H1 (cell line): ENCODE measurements at regions not wholly inside any gene's neighbourhood (a gene's known extent, or its start where the extent isn't known, plus 50 kb on each side); places are given as distances from the start of the nearest gene placed in this dataset.
A peak's percentile ranks its signal among the peaks of the same experiment; 100 is the strongest.

Experiments used
- CTCF ChIA-PET: fragments of 300-600 bp; sonication (Branson Sonifier 250); formaldehyde crosslinking; loops from one replicate; lab custom pipeline; 2021; ENCODE audit not compliant: partially characterized antibody; lab: Charles Lee
- POLR2A ChIA-PET: fragments of 300-600 bp; sonication (Branson Sonifier 250); formaldehyde crosslinking; loops from one replicate; lab custom pipeline; 2021; ENCODE audit warnings: inconsistent platforms; ENCODE audit not compliant: partially characterized antibody; lab: Charles Lee
- DNase-seq, 2 experiments: peaks; one replicate each; pipeline versions ENCODE4 v3.0.0 to v3.0.0-alpha.2; 2010 to 2022; ENCODE audit warnings: low spot score in 2 of 2, low read depth in 1 of 2, mixed read lengths in 1 of 2
- FAIRE-seq: peaks from 2 replicates; lab custom pipeline; 2011; peaks lifted over from hg19 to GRCh38; lab: Jason Lieb, UNC
- H2AFZ ChIP-seq: 2 replicates; pipeline ENCODE4 v1.8.1; 2012; ENCODE audit warnings: low read length, inconsistent platforms
- H2AK5ac ChIP-seq: 2 replicates; pipeline ENCODE4 v1.6.1; 2013; ENCODE audit warnings: low read depth, low read length
- H2BK120ac ChIP-seq: replicated peaks from 2 replicates; pipeline ENCODE3; 2013; ENCODE audit warnings: low read depth, low read length, inconsistent platforms
- H2BK12ac ChIP-seq: 2 replicates; pipeline ENCODE4 v1.6.1; 2013; ENCODE audit warnings: low read depth, low read length
- H2BK15ac ChIP-seq: 2 replicates; pipeline ENCODE4 v1.6.1; 2013; ENCODE audit warnings: low read length
- H2BK20ac ChIP-seq: 2 replicates; pipeline ENCODE4 v1.6.1; 2013; ENCODE audit warnings: low read length
- H2BK5ac ChIP-seq: 2 replicates; pipeline ENCODE4 v1.6.1; 2013; ENCODE audit warnings: low read depth, low read length
- H3K14ac ChIP-seq: 2 replicates; pipeline ENCODE4 v1.6.1; 2013; ENCODE audit warnings: inconsistent platforms; ENCODE audit not compliant: insufficient read length
- H3K18ac ChIP-seq: 2 replicates; pipeline ENCODE4 v1.6.1; 2013; ENCODE audit warnings: low read length; ENCODE audit errors: extremely low read depth
- H3K23ac ChIP-seq: 2 replicates; pipeline ENCODE4 v1.6.1; 2013; ENCODE audit warnings: inconsistent platforms; ENCODE audit not compliant: insufficient read length
- H3K23me2 ChIP-seq: 2 replicates; pipeline ENCODE4 v1.6.1; 2013; ENCODE audit warnings: low read depth, low read length
- H3K27ac ChIP-seq: 2 replicates; pipeline ENCODE4 v1.6.1; 2011; ENCODE audit warnings: low read depth, low read length, inconsistent platforms
- H3K27me3 ChIP-seq, 4 experiments: replicated peaks in 1 of 4; 1 replicate in 1 of 4; 2 replicates in 3 of 4; pipeline versions ENCODE4 v1.6.1 to v1.8.1; 2011 to 2013; ENCODE audit warnings: low read length in 3 of 4, mild to moderate bottlenecking in 3 of 4, inconsistent platforms in 2 of 4, mixed read lengths in 2 of 4, moderate library complexity in 1 of 4; ENCODE audit not compliant: control insufficient read depth in 3 of 4, insufficient read depth in 3 of 4; ENCODE audit errors: extremely low read depth in 1 of 4
- H3K36me3 ChIP-seq, 4 experiments: 2 replicates each; pipeline versions ENCODE4 v1.6.1 to v1.8.1; 2011 to 2013; ENCODE audit warnings: mild to moderate bottlenecking in 4 of 4, low read length in 3 of 4, moderate library complexity in 2 of 4, control low read depth in 1 of 4, inconsistent platforms in 1 of 4; ENCODE audit not compliant: insufficient read depth in 4 of 4, control insufficient read depth in 2 of 4
- H3K4ac ChIP-seq: replicated peaks from 2 replicates; pipeline ENCODE3; 2013; ENCODE audit warnings: low read length, low read depth, mixed read lengths, inconsistent platforms; ENCODE audit not compliant: insufficient read length
- H3K4me1 ChIP-seq, 4 experiments: replicated peaks in 1 of 4; 1 replicate in 1 of 4; 2 replicates in 3 of 4; pipeline versions ENCODE4 v1.6.1 to v1.8.1; 2011 to 2013; ENCODE audit warnings: low read length in 3 of 4, inconsistent platforms in 2 of 4, mixed read lengths in 1 of 4; ENCODE audit not compliant: insufficient read depth in 4 of 4, control insufficient read depth in 3 of 4
- H3K4me2 ChIP-seq, 2 experiments: 2 replicates each; pipeline versions ENCODE4 v1.6.1 to v1.8.1; 2011 to 2013; ENCODE audit warnings: low read depth in 2 of 2, low read length in 2 of 2, control low read depth in 1 of 2, inconsistent platforms in 1 of 2, mild to moderate bottlenecking in 1 of 2; ENCODE audit not compliant: insufficient read depth in 1 of 2
- H3K4me3 ChIP-seq, 4 experiments: fragments of 200-600, 300-600 bp in 1 of 4; sonication (generic), shearing (Covaris generic), sonication (Bioruptor Twin) in 1 of 4; 2 replicates each; pipeline versions ENCODE4 v1.5.1 to v1.8.1; 2011 to 2016; ENCODE audit warnings: low read length in 4 of 4, low read depth in 3 of 4, control low read depth in 2 of 4, inconsistent platforms in 2 of 4, mild to moderate bottlenecking in 2 of 4, mixed read lengths in 1 of 4, moderate library complexity in 1 of 4; ENCODE audit not compliant: insufficient read depth in 2 of 4; ENCODE audit errors: extremely low read depth in 1 of 4
- H3K56ac ChIP-seq: replicated peaks from 2 replicates; pipeline ENCODE3; 2013; ENCODE audit warnings: low read depth, mild to moderate bottlenecking, mixed read lengths, low read length, inconsistent platforms; ENCODE audit not compliant: insufficient read length
- H3K79me1 ChIP-seq: 2 replicates; pipeline ENCODE4 v1.6.1; 2013; ENCODE audit warnings: low read depth, low read length, control low read depth
- H3K79me2 ChIP-seq, 2 experiments: 2 replicates each; pipeline versions ENCODE4 v1.6.1 to v1.8.1; 2012 to 2013; ENCODE audit warnings: low read length in 2 of 2, mild to moderate bottlenecking in 2 of 2, inconsistent platforms in 1 of 2; ENCODE audit not compliant: insufficient read depth in 2 of 2, control insufficient read depth in 1 of 2
- H3K9ac ChIP-seq, 4 experiments: replicated peaks in 1 of 4; 1 replicate in 1 of 4; 2 replicates in 3 of 4; pipeline versions ENCODE4 v1.6.1 to v1.8.1; 2011 to 2013; ENCODE audit warnings: low read depth in 3 of 4, low read length in 3 of 4, control low read depth in 2 of 4, mild to moderate bottlenecking in 2 of 4, moderate library complexity in 2 of 4, inconsistent platforms in 1 of 4; ENCODE audit errors: extremely low read depth in 1 of 4
- H3K9me3 ChIP-seq, 2 experiments: 2 replicates each; pipeline versions ENCODE4 v1.6.1 to v1.8.1; 2012 to 2013; ENCODE audit warnings: mild to moderate bottlenecking in 2 of 2, moderate library complexity in 2 of 2, control low read depth in 1 of 2, inconsistent platforms in 1 of 2, low read depth in 1 of 2, low read length in 1 of 2, mixed read lengths in 1 of 2; ENCODE audit not compliant: insufficient read depth in 2 of 2
- H4K20me1 ChIP-seq, 2 experiments: replicated peaks in 1 of 2; 2 replicates each; pipeline versions ENCODE3 to v1.8.1; 2011 to 2013; ENCODE audit warnings: inconsistent platforms in 2 of 2, low read length in 2 of 2, mild to moderate bottlenecking in 1 of 2; ENCODE audit not compliant: insufficient read depth in 2 of 2, control insufficient read depth in 1 of 2
- H4K5ac ChIP-seq: 2 replicates; pipeline ENCODE4 v1.6.1; 2013; ENCODE audit warnings: low read length, low read depth, mixed read lengths, inconsistent platforms; ENCODE audit not compliant: insufficient read length
- H4K8ac ChIP-seq: 2 replicates; pipeline ENCODE4 v1.8.0; 2013; ENCODE audit warnings: mild to moderate bottlenecking, moderate library complexity, low read length, inconsistent platforms; ENCODE audit not compliant: insufficient read depth; ENCODE audit errors: extremely low read depth
- H4K91ac ChIP-seq: replicated peaks from 2 replicates; pipeline ENCODE3; 2013; ENCODE audit warnings: low read length, mixed read lengths, inconsistent platforms; ENCODE audit not compliant: insufficient read length
- CREB1 ChIP-seq: IDR thresholded peaks from 2 replicates; pipeline ENCODE4 v1.6.1; 2012; ENCODE audit warnings: inconsistent platforms
- E2F6 ChIP-seq: IDR thresholded peaks from 2 replicates; pipeline ENCODE4 v1.6.1; 2012; ENCODE audit warnings: inconsistent platforms
- EP300 ChIP-seq, 2 experiments: IDR thresholded peaks; 1 replicate in 1 of 2; 2 replicates in 1 of 2; pipeline ENCODE4 v1.6.1; 2011 to 2012; ENCODE audit warnings: low read depth in 2 of 2, low read length in 2 of 2, mild to moderate bottlenecking in 2 of 2, borderline replicate concordance in 1 of 2, inconsistent platforms in 1 of 2, moderate library complexity in 1 of 2
- JUND ChIP-seq: IDR thresholded peaks from 2 replicates; pipeline ENCODE4 v1.6.1; 2011; ENCODE audit warnings: mild to moderate bottlenecking, improper control_type of control experiment, low read length
- MAFK ChIP-seq: IDR thresholded peaks from 2 replicates; pipeline ENCODE4 v1.6.1; 2012; ENCODE audit warnings: low read depth, mild to moderate bottlenecking, improper control_type of control experiment, low read length
- SAP30 ChIP-seq: fragments of 300-600 bp; sonication (generic); IDR thresholded peaks from 2 replicates; pipeline ENCODE4 v1.7.1; 2012; ENCODE audit warnings: low read length, moderate library complexity, mild to moderate bottlenecking, inconsistent platforms; ENCODE audit not compliant: insufficient read depth, insufficient replicate concordance
- SP1 ChIP-seq: IDR thresholded peaks from 2 replicates; pipeline ENCODE4 v1.6.1; 2011; ENCODE audit warnings: low read depth, low read length
- TAF1 ChIP-seq: IDR thresholded peaks from 2 replicates; pipeline ENCODE4 v1.6.1; 2011; ENCODE audit warnings: mild to moderate bottlenecking, low read depth, low read length
- TCF12 ChIP-seq: IDR thresholded peaks from 2 replicates; pipeline ENCODE4 v1.6.1; 2011; ENCODE audit warnings: low read depth, mild to moderate bottlenecking, low read length
- USF2 ChIP-seq: IDR thresholded peaks from 2 replicates; pipeline ENCODE4 v1.6.1; 2011; ENCODE audit warnings: low read length, improper control_type of control experiment
- WGBS, 2 experiments: shearing (Covaris generic) in 1 of 2; methylation state at CpG; one replicate each; pipeline versions ENCODE4 v1.1.6 to v1.1.7; 2013 to 2015; ENCODE audit warnings: low lambda C conversion rate in 2 of 2, mixed read lengths in 2 of 2, inconsistent platforms in 1 of 2, low coverage in 1 of 2, missing lambda C conversion rate in 1 of 2; ENCODE audit not compliant: insufficient replicate concordance in 2 of 2, insufficient coverage in 1 of 2, insufficient read length in 1 of 2; ENCODE audit errors: extremely low coverage in 1 of 2, missing lambda C conversion rate in 1 of 2; 5-methylcytosine and 5-hydroxymethylcytosine counted together

- H4K8ac ChIP-seq: no peak overlapping the region
- H3K23me2 ChIP-seq: 0 out of 2 replicates have a peak, but pooled peaks cover 2% of the 10 kb centered on the region
- H3K56ac ChIP-seq: no peak overlapping the region
- H2AFZ ChIP-seq: no peak overlapping the region
- no peak overlapping the region for H3K9ac ChIP-seq
- H2BK120ac ChIP-seq: no peak overlapping the region
- no peaks in the 10 kb centered on the region; a peak in 1 of 4 replicates for H3K9me3 ChIP-seq
- TF ChIP-seq CREB1 (no peak), TAF1 (no peak), SAP30 (no peak), SP1 (no peak), EP300 (IDR thresholded peaks at IDR 0.05; ENCODE audit: borderline replicate concordance in 1 of 2, low read depth in 2 of 2, low read length in 2 of 2) (no peak), JUND (no peak), MAFK (no peak), TCF12 (no peak), USF2 (no peak), E2F6 (no peak)
- no peak overlapping the region for H4K91ac ChIP-seq
- H2BK15ac ChIP-seq: no peak overlapping the region; the same call in 1 of the 2 replicates
- H2AK5ac ChIP-seq: no peak overlapping the region
- POLR2A ChIA-PET: interaction anchor here (1.5 kb wide), 1 partner anchor 8 kb away, joined by 3 read pairs; no protein-coding TSS in a partner anchor
- no peak overlapping the region for H3K4me3 ChIP-seq
- H3K79me2 ChIP-seq: no peaks in the 10 kb centered on the region; a peak in 1 of 4 replicates
- no peaks in the 10 kb centered on the region for H3K36me3 ChIP-seq
- DNase-seq (no peak), FAIRE-seq (no peak)
- no peak overlapping the region for H3K27ac ChIP-seq
- H3K14ac ChIP-seq: no peak overlapping the region
- H2BK20ac ChIP-seq: peak overlapping the region; percentile 86; the same call in 1 of the 2 replicates
- H4K5ac ChIP-seq: no peak overlapping the region
- no peak overlapping the region for H3K23ac ChIP-seq
- no peak overlapping the region for H3K4me2 ChIP-seq
- peaks cover 0 to 2% of the 10 kb centered on the region in 2 experiments for H4K20me1 ChIP-seq
- H3K4me1 ChIP-seq: peaks cover 0 to 17% (median 7%) of the 10 kb centered on the region in 4 experiments; a peak in 6 of 7 replicates
- CTCF ChIA-PET: interaction anchor here (0.6 kb wide), 1 partner anchor 55 kb away, joined by 3 read pairs; no protein-coding TSS in a partner anchor
- no peaks in the 10 kb centered on the region for H3K27me3 ChIP-seq
- no peaks in the 10 kb centered on the region; the same call in 1 of the 2 replicates for H3K79me1 ChIP-seq
- H2BK5ac ChIP-seq: no peak overlapping the region
- no peak overlapping the region for H3K4ac ChIP-seq
- peak overlapping the region; percentile 18 for H2BK12ac ChIP-seq
- 82% methylated on average over 5 of the region's 6 CpGs; no CpG with 5 or more reads in 1 of the 2 experiments for WGBS, 2 experiments
- no peak overlapping the region for H3K18ac ChIP-seq
Observed at GRCh38 chr22:49528420-49528720, 299.3 kb downstream of the BRD1 start.
